Choroid plexus epithelial cell (primary cell): ENCODE measurements at regions not wholly inside any gene's neighbourhood (a gene's known extent, or its start where the extent isn't known, plus 50 kb on each side); places are given as distances from the start of the nearest gene placed in this dataset.
A peak's percentile ranks its signal among the peaks of the same experiment; 100 is the strongest.

ENCODE experiments used
- DNase-seq: peaks from one replicate; pipeline ENCODE4 v3.0.0-alpha.2; 2010; ENCODE audit warnings: low read depth
- H3K4me3 ChIP-seq: 2 replicates; pipeline ENCODE4 v1.5.1; 2011; ENCODE audit warnings: low read depth, mild to moderate bottlenecking, control low read depth, low read length, moderate library complexity
- TF ChIP-seq, protein P1 (sequence below): conservative IDR thresholded peaks from 2 replicates; pipeline ENCODE4 v1.5.1; 2011; ENCODE audit warnings: low read depth, mild to moderate bottlenecking, control low read depth, inconsistent platforms, low read length, moderate library complexity

GRCh38 chr7:112897839-112898431, 107.7 kb upstream of the TMEM168 start:
- TF ChIP-seq, protein P1, sequence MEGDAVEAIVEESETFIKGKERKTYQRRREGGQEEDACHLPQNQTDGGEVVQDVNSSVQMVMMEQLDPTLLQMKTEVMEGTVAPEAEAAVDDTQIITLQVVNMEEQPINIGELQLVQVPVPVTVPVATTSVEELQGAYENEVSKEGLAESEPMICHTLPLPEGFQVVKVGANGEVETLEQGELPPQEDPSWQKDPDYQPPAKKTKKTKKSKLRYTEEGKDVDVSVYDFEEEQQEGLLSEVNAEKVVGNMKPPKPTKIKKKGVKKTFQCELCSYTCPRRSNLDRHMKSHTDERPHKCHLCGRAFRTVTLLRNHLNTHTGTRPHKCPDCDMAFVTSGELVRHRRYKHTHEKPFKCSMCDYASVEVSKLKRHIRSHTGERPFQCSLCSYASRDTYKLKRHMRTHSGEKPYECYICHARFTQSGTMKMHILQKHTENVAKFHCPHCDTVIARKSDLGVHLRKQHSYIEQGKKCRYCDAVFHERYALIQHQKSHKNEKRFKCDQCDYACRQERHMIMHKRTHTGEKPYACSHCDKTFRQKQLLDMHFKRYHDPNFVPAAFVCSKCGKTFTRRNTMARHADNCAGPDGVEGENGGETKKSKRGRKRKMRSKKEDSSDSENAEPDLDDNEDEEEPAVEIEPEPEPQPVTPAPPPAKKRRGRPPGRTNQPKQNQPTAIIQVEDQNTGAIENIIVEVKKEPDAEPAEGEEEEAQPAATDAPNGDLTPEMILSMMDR, result no peak
- DNase-seq, result no peak

GRCh38 chr7:112896026-112896601, 105.9 kb upstream of the TMEM168 start:
- no peak for DNase-seq
- H3K4me3 ChIP-seq, result no peak overlapping the region
- TF ChIP-seq, protein P1, result no peak

More at GRCh38 chr7:112897839-112898431, 107.7 kb upstream of the TMEM168 start:
- no peak overlapping the region for H3K4me3 ChIP-seq

DNA sequence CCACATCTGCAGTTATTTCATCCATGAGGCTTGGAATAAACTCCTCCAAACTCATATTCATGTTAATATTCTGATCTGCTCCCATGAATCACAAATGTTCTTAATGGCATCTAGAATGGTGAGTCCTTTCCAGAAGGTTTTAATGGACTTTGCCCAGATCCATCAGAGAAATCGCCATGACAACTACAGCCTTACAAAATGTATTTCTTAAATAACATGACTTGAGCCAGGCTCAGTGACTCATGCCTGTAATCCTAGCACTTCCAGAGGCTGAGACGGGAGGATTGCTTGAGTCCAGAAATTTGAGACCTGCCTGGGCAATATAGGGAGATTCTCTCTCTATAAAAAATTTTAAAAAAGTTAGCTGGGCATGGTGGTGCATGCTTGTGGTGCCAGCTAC, 102.1 kb upstream of the TMEM168 start:
- peak; percentile 53 for DNase-seq
- no peak overlapping the region for H3K4me3 ChIP-seq
- TF ChIP-seq, protein P1, result no peak

- TF ChIP-seq, protein P1, result no peak
- DNase-seq, result no peak
- no peak overlapping the region for H3K4me3 ChIP-seq
Observed at GRCh38 chr7:112891698-112892097, 101.5 kb upstream of the TMEM168 start.

DNA sequence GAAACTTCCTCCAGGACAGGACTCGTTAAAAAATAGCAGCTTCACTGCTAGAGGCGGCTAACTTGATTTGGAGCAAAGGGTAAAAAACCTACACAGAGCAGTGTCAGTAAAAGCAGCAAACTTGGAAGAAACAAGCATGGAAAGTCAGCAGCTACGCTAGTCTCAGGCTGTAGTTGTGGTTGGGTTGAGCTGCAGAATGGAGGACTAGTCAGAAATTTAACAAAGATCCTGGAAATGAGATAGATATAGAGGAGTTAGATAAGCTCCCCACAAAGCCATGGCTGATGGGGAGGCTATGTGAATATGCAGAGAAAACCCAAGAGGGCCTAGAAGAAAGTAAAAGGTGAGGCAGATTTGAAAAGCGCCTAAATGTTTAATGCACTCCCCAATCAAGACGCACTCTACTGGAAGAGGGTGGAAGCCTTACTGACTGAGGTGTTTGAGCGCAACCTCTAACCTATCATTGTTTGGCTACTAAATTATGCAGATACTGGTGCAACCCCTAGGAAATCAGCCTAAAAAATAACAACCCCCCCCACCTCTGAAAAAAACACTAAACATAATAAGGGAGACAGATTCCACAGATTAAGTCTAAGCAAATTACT, 99.7 kb upstream of the TMEM168 start:
- no peak for DNase-seq
- H3K4me3 ChIP-seq, result no peak overlapping the region
- TF ChIP-seq, protein P1, result no peak

DNA sequence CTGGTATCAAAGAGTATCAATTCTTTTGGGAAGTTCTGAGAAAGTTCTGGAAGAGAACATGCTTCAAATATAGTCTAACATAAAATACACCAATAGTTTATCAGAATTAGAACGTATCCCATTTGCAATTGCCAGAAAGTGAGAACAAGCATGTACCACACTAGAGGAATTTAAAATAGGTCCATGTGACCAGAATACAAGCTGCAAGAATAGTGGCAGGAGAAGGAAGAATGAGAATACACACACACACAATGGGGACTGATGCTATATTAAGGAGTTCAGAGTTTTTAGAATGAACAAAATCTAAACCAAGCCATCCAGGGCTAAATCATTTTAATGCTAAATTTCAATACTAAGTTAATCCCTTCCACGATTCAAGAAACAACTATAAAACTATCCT, 99.1 kb upstream of the TMEM168 start:
- TF ChIP-seq, protein P1, result no peak
- no peak overlapping the region for H3K4me3 ChIP-seq
- no peak for DNase-seq

DNA sequence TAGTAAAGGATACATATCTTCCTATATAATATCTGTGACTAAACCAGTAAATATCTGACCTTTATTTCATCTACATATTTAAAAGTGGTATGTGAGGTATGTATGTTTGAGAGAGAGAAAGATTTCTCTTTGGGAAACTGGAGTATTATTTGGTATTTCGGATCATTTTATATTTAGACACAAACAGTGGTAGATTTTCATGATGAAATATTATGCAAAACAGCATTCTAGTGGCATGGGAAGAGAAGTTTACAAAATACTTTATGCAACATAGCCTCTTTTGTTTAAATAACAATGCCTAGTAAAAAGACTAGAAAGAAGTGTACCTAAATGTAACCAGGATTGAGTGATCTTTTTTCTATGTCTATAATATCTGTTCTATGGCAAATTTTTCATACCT, 98.6 kb upstream of the TMEM168 start:
- DNase-seq, result peak; percentile 5
- TF ChIP-seq, protein P1, result no peak

More for the DNA sequence above, 98.6 kb upstream of the TMEM168 start:
- H3K4me3 ChIP-seq, result no peak overlapping the region
